ENCODE measurements at regions not wholly inside any gene's neighbourhood (a gene's known extent, or its start where the extent isn't known, plus 50 kb on each side); places are given as distances from the start of the nearest gene placed in this dataset.

DNA sequence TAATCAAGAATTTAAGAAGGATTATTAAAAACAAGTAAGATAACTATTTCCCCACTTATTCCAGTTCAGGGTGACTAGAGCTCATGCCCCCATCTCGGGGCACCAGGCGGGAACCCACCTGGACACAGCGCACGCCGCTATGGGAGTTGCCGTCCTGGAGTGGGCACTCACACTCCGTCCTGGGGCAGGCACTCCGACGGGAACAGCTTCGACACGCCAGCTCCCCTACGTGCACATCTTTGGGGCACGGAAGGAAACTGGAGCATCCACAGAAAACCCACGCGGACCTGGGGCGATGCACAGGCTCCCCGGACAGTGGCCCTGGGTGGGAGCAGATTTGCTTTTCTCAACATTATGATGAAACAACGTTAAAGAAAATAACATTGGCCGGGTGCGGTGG, 52.0 kb upstream of the GATA5 start:
- DNase-seq (ENCODE audit: low spot score), result no peak

DNA sequence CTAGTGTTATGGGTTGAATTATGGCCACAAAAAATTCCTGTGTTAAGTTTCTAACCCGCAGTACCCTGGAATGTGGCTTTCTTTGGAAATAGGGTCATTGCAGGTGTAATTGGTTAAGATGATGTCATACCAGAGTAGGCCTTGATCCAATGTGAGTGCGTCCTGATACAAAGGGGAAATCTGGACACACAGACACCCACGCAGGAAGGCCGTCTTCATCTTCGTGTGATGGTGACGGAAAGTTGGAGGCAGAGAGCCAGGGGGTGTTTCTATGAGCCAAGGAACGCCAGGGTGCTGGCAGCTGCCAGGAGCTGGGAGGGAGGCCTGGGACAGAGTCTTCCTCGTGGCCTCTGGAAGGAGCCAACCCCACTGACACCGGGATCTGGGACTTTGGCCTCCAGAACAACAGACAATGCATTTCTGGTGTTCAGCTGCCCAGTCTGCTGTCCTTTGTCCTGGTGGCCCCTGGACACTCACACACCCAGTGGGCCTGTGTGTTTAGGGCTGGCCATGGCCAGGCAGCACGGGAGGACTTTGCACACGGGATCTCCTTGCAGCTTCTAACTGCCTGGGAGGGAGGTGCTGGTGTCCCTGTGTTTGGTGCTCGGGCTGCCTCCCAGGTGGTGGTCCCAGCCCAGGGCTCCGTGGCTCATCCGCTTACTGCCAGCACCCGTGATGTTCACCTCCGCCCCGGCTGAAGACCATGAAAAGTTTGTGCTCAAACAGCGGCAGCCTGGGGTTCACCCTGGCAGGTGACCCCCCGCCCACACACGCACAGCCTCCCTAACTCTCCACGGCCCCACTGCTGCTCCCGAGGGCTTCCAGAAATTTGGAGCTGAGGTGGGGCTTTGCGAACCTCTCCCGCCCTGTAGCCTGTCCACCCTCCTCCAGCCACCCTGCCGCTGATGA, 53.4 kb upstream of the GATA5 start:
- DNase-seq (ENCODE audit: low spot score), result no peak

DNA sequence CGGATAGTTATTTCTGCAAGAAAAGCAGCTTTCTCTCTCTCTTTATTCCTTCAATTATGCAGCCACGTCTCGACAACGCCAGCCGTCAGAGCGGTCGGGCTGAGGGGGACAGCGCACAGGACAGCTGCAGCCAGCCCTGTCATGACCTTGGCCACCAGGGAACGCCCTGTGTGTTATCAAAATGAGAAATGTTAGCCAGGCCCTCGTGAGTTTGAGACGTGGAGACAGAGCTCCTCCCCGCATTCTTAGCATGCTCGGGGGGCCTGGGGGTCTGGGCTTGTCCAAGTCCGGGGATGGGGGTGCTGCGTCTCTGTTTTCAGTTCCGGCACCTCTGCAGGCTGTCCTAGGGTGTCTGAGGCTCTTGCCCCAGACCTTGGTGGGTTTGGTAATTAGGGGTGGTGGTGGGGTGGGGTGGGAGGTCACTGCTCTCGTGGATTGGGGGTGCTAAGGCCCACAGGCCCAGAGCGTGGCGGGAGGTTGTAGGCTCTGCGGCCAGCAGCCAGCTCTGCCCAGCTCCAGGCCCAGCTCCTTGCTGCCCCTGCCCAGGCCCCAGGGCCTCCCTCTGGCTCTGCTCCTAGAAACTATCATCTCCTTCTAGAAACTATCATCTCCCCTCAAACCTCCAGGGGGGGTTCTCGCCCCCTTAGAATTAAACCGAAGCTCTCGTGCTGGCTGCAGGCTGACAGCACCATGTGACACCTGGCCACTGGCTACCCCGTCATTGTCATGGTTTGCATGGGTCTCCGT, 54.3 kb upstream of the GATA5 start:
- no peak for DNase-seq (ENCODE audit: low spot score)

DNA sequence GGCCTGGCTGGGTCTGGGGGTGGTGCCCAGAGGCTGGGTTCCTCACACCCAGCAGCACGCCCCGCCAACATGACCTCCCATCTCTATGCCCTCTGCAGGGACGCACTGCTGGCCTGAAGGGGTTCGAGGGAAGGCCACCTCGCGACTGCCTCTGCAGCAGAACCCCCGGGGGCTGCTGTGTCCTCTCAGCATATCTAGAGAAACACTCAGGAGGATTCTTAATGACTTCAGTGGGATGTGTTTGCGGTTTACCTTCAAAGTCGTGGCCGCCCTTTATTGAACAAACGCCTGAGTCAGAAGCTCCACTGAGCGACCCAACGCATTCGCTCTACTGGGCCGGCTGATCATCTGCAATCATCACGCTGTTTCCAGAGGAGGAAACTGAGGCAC, 54.8 kb upstream of the GATA5 start:
- no peak for DNase-seq (ENCODE audit: low spot score)

DNA sequence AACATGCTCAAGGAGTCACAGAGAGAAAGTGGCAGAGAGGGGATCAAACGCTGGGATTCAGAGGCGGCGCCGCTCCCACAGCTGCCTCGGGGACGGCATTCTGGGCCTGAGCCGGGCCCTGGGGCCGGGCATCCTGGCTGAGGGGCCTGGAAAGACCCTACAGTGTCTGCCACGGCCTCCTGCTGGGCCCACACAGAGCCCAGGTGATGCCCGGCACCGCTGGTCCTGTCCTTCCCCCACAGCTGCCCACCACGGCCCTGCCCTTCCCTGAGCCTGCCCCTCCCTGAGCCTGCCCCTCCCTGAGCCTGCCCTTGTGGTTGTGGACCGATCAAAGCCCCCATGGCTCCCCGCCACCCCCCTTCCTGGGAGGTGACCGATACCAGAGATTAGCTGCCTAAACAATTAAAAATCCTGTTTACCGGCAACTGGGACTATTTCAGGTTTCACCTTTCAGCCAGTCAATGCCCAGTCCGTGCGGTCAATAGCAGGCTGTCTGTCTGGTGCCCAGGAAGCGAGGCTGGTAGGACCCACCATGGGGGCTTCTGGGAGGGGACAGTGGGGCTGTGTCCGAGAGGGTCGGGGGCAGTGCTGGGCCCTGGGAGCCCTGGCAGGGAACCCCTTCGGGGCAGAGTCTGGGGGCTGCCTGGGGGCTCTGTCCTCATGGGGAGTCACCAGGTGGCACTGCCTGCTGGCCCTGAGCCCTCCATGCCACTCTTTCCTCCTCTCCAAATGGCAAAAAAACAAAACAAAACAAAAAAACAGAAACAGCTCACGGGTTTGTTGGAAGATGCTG, 55.4 kb upstream of the GATA5 start:
- DNase-seq (ENCODE audit: low spot score), result no peak

DNA sequence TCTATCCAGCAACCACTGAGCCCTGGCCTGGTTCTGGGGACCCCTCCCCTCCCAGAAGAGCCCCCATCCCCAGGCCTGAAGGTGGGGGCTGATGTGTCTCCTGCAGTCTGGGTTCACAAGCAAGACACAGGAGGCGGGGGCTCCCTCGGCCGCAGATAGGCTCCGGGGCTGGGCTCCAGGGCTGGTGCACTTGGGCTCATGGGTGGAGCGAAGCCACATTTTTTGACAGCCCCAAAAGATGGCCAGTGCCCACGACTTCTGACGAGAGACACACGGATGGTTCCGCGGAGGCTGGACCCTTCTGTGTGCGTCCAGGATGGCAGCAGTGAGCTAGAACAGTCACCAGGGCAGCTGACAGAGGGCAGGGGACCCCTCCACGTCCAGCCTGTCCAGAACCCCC, 57.1 kb upstream of the GATA5 start:
- no peak for DNase-seq (ENCODE audit: low spot score)

DNA sequence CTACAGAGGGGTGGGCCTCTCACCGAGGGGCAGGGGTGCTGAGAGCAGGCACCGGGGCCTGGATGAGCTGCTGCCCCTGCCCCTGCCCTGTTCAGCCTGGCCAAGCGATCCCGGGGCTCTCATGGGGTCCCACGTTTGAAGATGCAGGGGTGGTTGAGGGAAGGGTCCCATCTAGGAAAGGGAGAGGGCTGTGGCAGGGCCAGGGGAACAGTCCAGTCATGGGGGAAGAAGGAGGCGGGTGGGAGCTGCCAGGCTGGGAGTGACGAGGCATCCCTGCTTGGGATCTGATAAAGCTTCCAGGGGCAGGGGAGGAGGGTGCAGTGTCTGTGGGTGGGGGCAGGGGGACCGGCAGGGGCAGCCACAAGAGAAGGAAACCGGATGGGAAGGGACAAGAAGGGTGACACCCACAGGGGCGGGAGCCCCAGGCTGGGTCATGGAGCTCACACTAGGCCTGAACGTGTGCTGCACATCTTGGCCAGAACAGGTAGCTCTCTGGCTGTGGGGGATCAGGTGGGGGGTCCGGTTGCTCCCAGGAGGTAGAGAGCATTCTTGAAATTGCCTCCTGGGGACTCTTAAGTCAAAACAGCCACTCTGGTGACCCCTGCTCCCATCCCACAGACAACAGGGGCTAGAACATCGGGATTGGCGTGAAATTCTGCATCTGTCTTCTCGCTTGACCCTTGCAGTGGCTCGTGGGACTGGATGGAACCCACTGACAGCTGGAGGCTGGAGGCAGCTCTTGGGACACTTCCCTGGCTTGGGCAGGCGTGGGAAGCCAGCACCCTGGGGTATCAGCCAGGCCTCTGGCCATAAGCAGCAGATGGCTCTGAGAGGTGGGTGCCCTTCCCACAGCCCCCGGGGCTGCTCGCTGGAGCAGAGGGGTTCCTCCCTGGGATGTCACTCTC, 58.0 kb upstream of the GATA5 start:
- DNase-seq (ENCODE audit: low spot score), result no peak

DNA sequence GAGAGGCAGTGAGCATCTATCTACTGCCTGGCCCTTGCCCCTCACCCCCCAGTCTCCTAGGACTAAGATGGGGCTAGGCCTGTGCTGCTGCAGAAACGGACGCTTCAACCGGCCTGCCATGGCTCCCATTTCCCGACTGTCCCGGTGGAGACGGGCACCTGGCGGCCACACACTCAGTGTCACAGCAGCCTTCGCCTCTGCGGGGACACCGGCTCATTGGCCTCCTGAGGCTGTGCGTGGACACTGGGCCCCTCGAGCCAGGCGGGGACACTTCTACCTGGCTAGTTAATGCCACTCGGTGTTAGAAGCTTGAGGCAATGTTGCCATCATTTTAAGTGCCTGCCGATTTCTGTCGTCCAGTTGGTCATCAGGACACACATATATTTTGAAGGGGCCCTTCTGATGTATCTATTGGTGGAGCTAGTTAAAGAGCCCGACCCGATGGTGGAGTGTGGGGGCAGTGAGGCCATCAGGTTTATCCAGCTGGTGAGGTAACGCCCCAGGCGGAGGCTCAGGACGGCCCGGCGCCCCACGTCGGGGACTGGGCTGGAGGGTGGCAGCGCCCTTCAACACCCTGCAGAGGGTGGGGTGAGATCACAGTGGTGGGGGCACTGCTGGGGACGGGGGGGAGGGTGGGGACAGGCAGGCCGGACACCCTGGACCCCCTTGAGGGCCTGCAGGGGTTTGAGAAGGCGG, 58.9 kb upstream of the GATA5 start:
- no peak for DNase-seq (ENCODE audit: low spot score)

DNA sequence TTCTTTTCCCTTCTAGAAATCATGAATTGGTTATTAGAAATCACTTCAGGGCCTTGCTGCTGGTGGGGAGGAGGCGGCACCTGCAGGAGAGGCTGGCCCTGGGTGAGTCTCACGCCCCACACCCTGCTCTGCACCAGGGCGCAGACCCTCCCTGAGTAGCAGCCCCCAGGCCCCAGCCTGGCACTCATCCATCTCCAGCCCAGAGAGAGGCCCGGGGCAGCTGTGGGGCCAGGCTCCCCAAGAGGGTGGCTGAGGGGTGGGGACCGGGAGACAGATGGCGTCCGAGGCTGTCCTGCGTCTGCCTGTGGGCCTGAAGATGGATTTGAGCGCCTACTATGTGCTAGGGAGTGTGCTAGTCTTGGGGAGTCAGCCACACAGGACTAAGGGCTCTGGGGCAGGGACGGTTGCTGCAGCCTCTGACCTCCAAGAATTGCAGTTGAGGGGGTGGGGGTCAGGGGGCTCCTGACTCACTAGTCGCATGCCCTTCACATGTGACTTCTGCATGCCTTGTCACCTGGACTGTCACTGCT, 59.6 kb upstream of the GATA5 start:
- no peak for DNase-seq (ENCODE audit: low spot score)

DNA sequence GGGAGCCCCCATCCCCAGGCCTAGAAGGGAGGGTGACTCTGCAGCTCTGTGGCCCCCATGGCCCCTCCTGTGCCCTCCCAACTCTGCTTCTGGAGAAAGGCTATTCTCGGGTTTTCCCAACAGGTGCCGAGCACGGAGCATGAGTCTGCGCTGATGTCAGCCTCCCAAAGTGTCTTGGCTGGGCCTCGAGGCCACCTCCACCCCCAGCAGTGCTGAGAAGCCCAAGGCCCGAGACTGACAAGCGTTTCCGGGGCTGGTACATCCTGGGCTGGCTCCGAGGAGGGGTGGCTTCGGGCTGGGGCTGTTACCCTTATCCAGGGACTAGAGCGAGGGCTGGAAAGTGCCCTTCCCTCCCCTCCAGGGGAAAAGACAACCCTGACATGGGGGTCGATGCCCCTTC, 60.2 kb upstream of the GATA5 start:
- no peak for DNase-seq (ENCODE audit: low spot score)

DNA sequence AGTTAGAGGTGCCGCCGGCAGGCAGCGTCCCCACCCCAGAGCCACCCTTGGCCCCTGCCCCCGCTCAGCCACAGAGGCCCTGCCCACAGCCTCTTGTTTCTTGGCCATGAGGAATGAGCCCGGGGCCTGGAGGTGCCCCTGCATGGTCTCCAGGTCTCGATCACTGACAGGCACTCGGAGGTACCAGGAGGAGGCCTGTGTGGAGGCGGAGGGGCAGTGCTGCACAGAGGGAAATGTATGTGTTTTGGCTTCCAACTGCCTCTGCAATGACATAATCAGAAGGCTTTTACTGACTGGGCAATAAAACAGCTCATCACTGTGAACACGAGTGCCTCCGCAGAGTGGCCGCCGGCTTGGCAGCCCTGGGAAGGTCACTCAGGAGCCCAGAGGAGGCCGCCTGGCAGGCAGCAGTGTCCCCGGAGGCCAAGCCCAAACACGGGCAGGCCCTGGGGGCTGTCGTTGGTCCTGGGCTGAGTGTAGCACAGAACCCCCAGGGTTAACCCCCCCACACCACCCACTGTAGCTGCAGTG, 61.1 kb upstream of the GATA5 start:
- no peak for DNase-seq (ENCODE audit: low spot score)

DNA sequence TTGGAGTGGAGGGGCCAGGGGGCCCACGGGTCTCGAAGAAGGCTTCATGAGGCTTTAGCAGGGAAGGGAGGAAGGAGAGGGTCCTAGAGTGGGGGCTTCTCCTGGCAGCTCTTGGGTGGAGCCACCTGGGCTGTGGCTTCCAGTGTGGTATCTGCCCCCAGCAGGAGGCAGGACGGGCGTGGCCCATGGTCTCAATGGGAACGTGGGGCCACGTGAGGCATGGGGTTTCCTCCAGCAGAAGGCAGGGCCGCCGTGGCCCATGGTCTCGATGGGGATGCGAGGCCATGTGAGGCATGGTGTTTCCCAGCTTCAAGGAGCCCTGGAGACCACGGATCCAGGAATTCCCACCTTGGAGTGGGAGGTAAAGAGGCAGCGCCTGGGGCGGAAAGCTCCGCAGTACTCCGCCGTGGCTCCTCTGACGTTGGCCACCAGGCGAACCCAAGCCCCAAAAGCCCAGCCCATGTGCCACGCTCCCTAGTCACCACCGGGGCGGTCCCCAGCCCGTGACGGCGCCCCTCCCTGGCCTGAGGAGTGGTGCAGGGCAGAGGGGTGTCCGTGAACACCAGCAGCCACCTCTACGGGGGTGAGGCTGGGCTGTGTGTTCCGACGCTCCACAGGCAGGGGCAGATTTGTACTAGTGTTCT, 62.0 kb upstream of the GATA5 start:
- DNase-seq (ENCODE audit: low spot score), result no peak

DNA sequence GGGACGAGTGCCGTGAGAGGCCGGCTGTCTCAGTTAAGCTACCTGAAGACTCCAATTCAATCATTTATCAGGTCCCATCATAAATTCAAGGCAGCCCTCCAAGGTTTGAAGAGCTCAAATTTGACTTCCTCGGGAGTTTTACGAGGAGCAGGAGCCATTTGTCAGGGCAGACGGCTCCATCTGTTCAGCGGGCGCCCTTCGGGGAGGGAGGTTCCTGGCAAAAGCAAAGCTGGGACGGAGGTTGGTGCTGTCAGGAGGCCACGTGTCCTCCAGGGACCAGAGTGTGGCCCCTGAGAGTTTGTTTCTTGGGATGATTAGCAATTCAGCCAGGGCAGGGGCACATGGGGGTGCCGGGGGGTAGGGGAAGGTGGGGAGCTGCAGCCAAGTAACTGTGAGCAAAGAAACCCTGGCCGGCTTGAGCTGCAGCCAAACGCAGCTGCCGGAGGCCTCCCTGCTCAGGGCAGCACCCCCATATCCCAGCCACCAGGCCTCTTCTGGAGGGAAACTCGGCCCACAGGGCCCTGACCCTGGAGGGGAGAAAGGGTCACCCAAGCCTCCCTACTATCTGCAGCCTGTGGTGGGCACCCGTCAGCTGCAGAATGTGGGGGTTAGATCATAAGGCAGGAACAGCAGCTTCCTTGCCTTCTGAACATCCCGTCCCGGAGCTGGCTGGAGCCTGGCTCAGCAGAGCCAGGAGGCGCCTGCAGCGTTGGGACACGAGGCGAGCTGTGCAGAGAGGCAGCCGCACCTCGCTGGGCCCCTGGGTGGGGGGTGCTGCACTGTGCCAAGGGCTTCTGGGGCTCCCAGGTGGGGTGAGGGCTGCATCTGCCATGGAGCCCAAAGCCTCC, 63.6 kb upstream of the GATA5 start:
- no peak for DNase-seq (ENCODE audit: low spot score)

DNA sequence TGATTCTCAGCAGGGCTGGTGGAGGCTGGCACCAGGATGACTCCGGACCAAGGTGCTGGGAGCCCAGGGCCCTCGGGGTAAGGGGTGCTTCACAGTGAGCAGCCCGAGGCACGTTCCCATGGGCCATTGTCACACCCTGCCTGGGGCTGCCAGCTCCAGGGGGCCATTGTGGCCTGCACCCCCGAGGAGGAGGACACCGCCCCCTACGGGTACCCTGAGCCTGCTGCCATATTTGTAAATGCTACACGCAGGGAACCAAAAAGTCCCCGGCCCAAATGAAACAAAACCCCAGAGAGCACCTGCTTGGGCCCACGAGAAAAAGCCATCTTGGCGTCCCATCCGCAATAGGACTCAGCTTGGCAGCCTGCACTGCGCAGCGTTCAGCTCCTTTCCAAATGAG, 64.7 kb upstream of the GATA5 start:
- no peak for DNase-seq (ENCODE audit: low spot score)

DNA sequence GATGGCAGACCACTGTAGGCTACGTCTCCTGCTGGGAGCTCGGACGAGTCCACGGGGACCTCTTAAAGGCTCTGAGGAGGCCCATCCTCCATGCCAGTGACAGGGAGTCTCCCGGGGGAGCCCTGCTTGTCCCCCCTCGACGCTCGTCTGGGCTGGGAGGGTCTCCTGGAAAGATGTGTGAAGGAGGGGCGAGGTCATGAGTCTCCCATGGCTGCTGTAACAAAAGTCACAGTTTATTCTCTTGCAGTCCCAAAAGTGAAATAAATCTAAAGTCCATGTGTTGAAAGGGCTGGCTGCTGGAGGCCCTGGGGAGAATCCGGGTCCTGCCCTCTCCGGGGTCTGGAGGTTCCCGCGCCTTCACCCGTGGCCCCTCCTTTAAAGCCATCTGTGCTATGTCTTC, 67.1 kb upstream of the GATA5 start:
- no peak for DNase-seq (ENCODE audit: low spot score)

DNA sequence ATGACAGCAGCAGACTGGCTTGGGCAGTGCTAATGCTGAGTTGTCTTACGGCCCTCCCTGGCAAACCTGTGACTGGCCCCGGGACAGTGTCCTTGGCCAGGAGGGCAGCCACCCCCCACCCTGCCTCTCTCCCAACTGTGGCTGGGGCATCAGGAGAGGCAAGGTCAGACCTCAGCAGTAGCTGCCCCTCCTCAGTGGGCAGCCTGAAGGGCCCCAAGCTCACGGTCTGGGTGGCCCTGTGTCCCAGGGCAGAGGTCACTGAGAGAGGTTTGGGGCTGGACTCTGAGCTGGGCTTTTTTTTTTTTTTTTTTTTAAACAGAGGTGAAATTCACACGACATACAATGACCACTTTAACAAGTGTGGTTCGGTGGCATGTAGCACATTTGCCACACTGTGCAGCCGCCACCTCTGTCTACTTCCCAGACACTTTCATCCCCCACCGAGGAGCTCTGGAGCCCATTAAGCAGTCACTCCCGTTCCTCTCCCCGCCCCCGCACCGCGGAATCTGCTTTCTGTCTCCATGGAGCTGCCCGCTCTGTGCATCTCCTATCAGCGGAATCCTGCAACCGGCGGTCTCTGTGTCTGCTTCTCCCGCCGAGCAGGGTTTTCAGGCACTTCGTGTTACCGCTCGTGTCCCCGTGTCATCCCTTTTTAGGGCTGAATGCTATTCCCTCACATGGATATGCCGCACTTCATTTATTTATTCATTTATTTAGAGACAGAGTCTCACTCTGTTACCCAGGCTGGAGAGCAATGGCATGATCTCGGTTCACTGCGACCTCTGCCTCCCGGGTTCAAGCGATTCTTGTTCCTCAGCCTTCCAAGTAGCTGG, 67.9 kb upstream of the GATA5 start:
- DNase-seq (ENCODE audit: low spot score), result no peak

DNA sequence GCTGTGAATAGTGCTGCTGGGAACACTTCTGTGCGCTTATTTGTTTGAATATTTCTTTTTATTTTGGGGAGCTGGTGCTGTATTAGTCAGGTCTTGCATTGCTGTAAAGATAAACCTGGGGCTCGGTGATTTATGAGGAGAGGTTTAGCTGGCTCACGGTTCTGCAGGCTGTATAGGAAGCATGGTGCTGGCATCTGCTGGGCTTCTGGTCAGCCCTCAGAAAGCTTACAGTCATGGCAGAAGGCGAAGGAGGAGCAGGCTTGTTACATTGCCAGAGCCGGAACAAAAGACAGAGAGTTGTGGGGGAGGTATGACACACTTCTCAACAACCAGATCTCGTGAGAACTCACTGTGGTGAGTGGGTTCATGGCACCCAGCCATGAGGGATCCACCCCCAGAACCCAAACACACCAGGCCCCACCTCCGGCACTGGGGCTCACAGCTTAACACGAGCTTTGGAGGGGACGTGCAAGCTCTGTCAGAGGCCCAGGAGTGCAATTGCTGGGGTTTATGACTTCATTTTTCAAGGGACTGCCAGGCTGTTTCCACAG, 68.8 kb upstream of the GATA5 start:
- DNase-seq (ENCODE audit: low spot score), result no peak

DNA sequence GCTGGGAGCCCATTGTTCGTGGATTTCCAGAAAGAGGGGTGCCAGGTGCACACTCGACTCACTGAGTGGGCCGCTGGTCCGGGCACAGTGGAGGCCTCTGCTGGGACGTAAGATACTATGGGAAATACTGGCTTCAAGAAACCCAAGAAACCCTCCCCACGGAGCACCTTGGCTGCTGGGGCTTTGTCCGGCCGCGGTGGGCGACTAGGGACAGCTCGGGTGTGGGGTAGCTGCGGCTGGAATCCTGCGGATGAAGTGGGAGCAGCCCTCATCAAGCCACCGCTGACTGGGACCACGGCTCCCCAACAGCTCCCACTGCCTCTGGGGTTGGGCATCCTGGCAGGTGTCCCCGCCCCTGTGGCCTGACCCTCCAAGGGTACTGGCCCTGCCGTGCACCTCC, 69.5 kb upstream of the GATA5 start:
- no peak for DNase-seq (ENCODE audit: low spot score)
